Transverse colon (tissue), 4 donors: ENCODE measurements at regions not wholly inside any gene's neighbourhood (a gene's known extent, or its start where the extent isn't known, plus 50 kb on each side); places are given as distances from the start of the nearest gene placed in this dataset.
"Not testable (repeated sequence)": the region's sequence is repeated elsewhere in the genome, so short reads cannot be mapped to it uniquely, and the experiment has no call there.

Source experiments
- DNase-seq: peaks from one replicate; pipeline ENCODE4 v3.0.0-alpha.2; 2019
- H3K27ac ChIP-seq, 4 donors: fragments of 200-600 bp; sonication (generic); 2 replicates each; pipeline ENCODE4 v1.5.1; 2016 to 2018; ENCODE audit warnings: inconsistent platforms in 4 of 4
- H3K27me3 ChIP-seq: fragments of 200-600 bp; sonication (generic); 2 replicates; pipeline ENCODE4 v1.5.1; 2017; ENCODE audit warnings: inconsistent platforms
- H3K36me3 ChIP-seq, 4 donors: fragments of 200-600 bp; sonication (generic); 2 replicates each; pipeline ENCODE4 v1.5.1; 2017 to 2019; ENCODE audit warnings: inconsistent platforms in 4 of 4
- H3K4me1 ChIP-seq, 4 donors: fragments of 200-600 bp; sonication (generic); 2 replicates each; pipeline ENCODE4 v1.5.1; 2017 to 2020; ENCODE audit warnings: inconsistent platforms in 4 of 4
- H3K4me3 ChIP-seq, 4 donors: fragments of 200-600 bp; sonication (generic); 1 replicate in 1 of 4; 2 replicates in 3 of 4; pipeline versions ENCODE4 v1.5.1 to v1.6.1; 2017 to 2019; ENCODE audit warnings: inconsistent platforms in 4 of 4
- H3K9me3 ChIP-seq, 2 donors: fragments of 200-600 bp; sonication (generic); 2 replicates each; pipeline ENCODE4 v1.5.1; 2017 to 2019; ENCODE audit warnings: inconsistent platforms in 2 of 2
- EP300 ChIP-seq: sonication (generic); formaldehyde crosslinking; IDR thresholded peaks from one replicate; pipeline ENCODE4 v1.6.1; 2017; ENCODE audit warnings: antibody characterized with exemption, low read depth
- POLR2A ChIP-seq: fragments of 450-650 bp; IDR thresholded peaks from one replicate; pipeline ENCODE4 v1.6.1; 2016; ENCODE audit warnings: antibody characterized with exemption, mild to moderate bottlenecking, moderate library complexity
- POLR2AphosphoS5 ChIP-seq, 3 donors: sonication (generic); formaldehyde crosslinking; IDR thresholded peaks; one replicate each; pipeline ENCODE4 v1.6.1; 2016; ENCODE audit warnings: antibody characterized with exemption in 3 of 3
- WGBS, 2 donors: methylation state at CpG; one replicate each; pipeline ENCODE4 v1.1.5; 2018; ENCODE audit warnings: low coverage in 1 of 2; 5-methylcytosine and 5-hydroxymethylcytosine counted together
- in situ Hi-C, 4 donors: fragments of 200-750 bp; cut with MboI; loops; one replicate each; pipeline versions ENCODE4 v1.15.0 to v1.15.1; 2017; ENCODE audit warnings: low sequenced_read_pairs in 3 of 4, low pct_ligation_motif_present in 1 of 4, low pct_unique_long_range_greater_than_20kb in 1 of 4
- intact Hi-C: fragments of 100-400 bp; cut with DNase I; formaldehyde crosslinking; loops from one replicate; pipeline ENCODE4 v1.15.1; 2023; ENCODE audit warnings: low total_unique reads
- TF ChIP-seq, protein P1 (sequence below), 5 experiments: fragments of 200-600 bp in 3 of 5; fragments of 450-650 bp in 2 of 5; sonication (generic) in 3 of 5; IDR thresholded peaks; 1 replicate in 2 of 5; 2 replicates in 3 of 5; pipeline ENCODE4 v1.5.1; 2016 to 2017; ENCODE audit warnings: antibody characterized with exemption in 5 of 5, inconsistent platforms in 3 of 5, mild to moderate bottlenecking in 2 of 5, moderate library complexity in 1 of 5

DNA sequence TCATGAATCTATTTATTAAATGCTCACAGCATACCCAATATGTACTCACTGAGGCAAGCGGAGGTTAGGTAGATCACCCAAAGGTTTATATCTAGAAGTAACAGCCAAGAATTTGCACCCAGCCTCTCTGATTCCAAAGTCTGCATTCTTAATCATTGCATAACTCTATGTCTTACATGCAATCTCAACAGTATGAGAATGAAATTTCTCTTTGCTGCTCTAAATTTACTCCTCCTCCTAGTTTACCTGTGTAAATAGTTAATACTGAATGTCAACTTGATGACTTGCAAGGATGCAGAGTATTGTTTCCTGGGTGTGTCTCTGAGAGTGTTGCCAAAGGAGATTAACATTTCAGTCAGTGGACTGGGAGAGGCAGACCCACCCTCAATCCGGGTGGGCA, 840.6 kb downstream of the BRINP3 start:
- intact Hi-C loops: no loop called here
- Histone ChIP-seq H3K27ac (no peak overlapping the region), H3K27me3 (no peaks in the 10 kb centered on the region), H3K4me3 (no peak overlapping the region), H3K4me1 (no peaks in the 10 kb centered on the region), H3K36me3 (no peaks in the 10 kb centered on the region), H3K9me3 (no peaks in the 10 kb centered on the region)
- no peak for DNase-seq
- 60 to 77% methylated on average over 2 of the region's 2 CpGs for WGBS, 2 donors
- in situ Hi-C loops: no loop called here
- no peak for TF ChIP-seq EP300
- no peak for TF ChIP-seq POLR2A
- TF ChIP-seq POLR2AphosphoS5 (IDR thresholded peaks at IDR 0.05): no peak
- TF ChIP-seq, protein P1, sequence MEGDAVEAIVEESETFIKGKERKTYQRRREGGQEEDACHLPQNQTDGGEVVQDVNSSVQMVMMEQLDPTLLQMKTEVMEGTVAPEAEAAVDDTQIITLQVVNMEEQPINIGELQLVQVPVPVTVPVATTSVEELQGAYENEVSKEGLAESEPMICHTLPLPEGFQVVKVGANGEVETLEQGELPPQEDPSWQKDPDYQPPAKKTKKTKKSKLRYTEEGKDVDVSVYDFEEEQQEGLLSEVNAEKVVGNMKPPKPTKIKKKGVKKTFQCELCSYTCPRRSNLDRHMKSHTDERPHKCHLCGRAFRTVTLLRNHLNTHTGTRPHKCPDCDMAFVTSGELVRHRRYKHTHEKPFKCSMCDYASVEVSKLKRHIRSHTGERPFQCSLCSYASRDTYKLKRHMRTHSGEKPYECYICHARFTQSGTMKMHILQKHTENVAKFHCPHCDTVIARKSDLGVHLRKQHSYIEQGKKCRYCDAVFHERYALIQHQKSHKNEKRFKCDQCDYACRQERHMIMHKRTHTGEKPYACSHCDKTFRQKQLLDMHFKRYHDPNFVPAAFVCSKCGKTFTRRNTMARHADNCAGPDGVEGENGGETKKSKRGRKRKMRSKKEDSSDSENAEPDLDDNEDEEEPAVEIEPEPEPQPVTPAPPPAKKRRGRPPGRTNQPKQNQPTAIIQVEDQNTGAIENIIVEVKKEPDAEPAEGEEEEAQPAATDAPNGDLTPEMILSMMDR (IDR thresholded peaks at IDR 0.05): no peak

DNA sequence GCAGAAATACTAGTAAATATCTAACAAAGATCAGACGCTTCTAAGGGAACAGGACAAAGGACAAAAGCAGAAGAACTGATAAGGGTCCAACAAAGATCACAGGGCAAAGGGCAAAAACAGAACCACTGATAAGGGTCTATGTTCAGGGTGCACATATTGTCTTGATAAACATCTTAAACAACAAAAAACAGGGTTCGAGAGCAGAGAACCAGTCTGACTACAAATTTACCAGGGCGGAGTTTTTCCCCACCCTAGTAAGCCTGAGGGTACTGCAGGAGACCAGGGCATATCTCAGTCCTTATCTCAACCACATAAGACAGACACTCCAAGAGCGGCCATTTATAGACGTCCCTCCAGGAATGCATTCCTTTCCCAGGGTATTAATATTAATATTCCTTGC, 833.5 kb downstream of the BRINP3 start:
- in situ Hi-C loops, intact Hi-C loops, DNase-seq, H3K27me3 ChIP-seq, H3K9me3 ChIP-seq, H3K4me3 ChIP-seq, H3K4me1 ChIP-seq, H3K27ac ChIP-seq, H3K36me3 ChIP-seq: not testable (repeated sequence)
- 69 to 78% methylated on average over 3 to 5 of the region's 5 CpGs for WGBS, 2 donors

DNA sequence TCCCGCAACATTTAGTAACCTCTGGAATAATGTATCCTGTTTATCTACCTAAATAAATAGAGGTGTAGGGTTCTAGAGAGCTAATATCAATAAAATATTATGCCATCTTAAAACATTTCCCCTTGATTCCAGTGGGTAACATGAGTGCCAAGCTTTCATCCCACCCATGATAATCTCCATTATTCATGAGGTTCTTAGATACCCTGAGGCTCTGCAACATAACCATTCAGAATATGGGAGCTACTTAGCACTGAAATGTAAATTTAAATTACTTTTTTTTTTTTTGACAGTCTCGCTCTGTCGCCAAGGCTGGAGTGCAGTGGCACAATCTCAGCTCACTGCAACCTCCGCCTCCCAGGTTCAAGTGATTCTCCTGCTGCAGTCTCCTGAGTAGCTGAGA, 832.7 kb downstream of the BRINP3 start:
- 92 to 95% methylated on average over 4 of the region's 4 CpGs for WGBS, 2 donors
- in situ Hi-C loops: no loop called here

DNA sequence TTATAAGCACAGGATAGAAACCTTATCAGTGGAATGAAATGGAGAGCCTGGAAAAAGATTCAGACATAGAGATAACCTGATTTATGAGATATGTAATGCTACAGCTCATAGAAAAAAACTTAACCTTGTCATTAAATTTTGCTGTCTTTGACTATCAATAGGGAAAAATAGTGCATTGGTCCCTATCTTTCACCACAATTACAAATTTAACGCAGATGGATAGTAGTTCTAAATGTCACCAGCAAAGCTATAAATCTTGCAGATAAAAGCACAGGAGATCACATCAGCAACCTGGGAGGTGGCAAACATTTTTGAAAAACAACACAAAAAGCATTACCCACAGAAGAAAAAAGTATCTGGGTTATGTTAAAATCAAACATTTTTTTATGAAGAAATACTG, 831.6 kb downstream of the BRINP3 start:
- no peak overlapping the region for H3K4me3 ChIP-seq
- intact Hi-C loops: no loop called here
- no peaks in the 10 kb centered on the region for H3K27me3 ChIP-seq
- no peak for DNase-seq
- WGBS, 2 donors: 74% methylated on average over 1 of the region's 1 CpG
- in situ Hi-C loops: no loop called here
- H3K27ac ChIP-seq: no peak overlapping the region
- H3K9me3 ChIP-seq: no peaks in the 10 kb centered on the region
- TF ChIP-seq, protein P1 (IDR thresholded peaks at IDR 0.05): no peak
- no peak for TF ChIP-seq EP300
- no peak for TF ChIP-seq POLR2AphosphoS5 (IDR thresholded peaks at IDR 0.05)
- TF ChIP-seq POLR2A: no peak
- H3K4me1 ChIP-seq: no peaks in the 10 kb centered on the region
- no peaks in the 10 kb centered on the region for H3K36me3 ChIP-seq

More for the DNA sequence above, 832.7 kb downstream of the BRINP3 start:
- Histone ChIP-seq H3K27me3 (no peaks in the 10 kb centered on the region), H3K4me3 (no peak overlapping the region), H3K36me3 (no peaks in the 10 kb centered on the region), H3K27ac (no peak overlapping the region), H3K9me3 (no peaks in the 10 kb centered on the region), H3K4me1 (no peaks in the 10 kb centered on the region)
- TF ChIP-seq POLR2A: no peak
- TF ChIP-seq, protein P1 (IDR thresholded peaks at IDR 0.05): no peak
- no peak for TF ChIP-seq EP300
- no peak for TF ChIP-seq POLR2AphosphoS5 (IDR thresholded peaks at IDR 0.05)
- intact Hi-C loops: no loop called here
- no peak for DNase-seq

DNA sequence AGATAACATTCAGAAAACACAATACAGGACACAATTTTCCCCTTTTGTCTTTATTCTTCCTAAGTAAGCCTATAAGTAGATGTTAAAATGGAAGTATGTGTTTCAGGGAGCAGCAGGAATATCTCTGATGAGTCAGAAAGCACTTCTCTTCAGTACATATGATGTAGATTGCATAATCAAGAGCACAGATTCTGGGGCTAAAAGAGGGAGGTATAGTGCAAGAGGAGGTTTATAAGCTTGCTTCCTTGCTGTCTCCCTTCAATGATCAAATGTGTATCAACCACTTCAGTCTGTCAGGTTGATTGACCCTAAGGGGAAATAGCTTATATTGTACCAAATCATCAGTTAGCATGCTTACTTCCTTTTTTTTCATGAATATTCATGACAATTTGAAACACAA, 822.8 kb downstream of the BRINP3 start:
- H3K4me1 ChIP-seq: no peaks in the 10 kb centered on the region
- H3K9me3 ChIP-seq: no peaks in the 10 kb centered on the region
- H3K27ac ChIP-seq: no peak overlapping the region
- no peaks in the 10 kb centered on the region for H3K27me3 ChIP-seq
- no peak for DNase-seq
- no peaks in the 10 kb centered on the region for H3K36me3 ChIP-seq
- intact Hi-C loops (no loop called here), in situ Hi-C loops (no loop called here)
- no peak overlapping the region for H3K4me3 ChIP-seq
- no peak for TF ChIP-seq EP300
- TF ChIP-seq POLR2AphosphoS5 (IDR thresholded peaks at IDR 0.05): no peak
- TF ChIP-seq, protein P1 (IDR thresholded peaks at IDR 0.05): no peak
- no peak for TF ChIP-seq POLR2A
